Frontal cortex (tissue), 3 donors: ENCODE measurements at regions not wholly inside any gene's neighbourhood (a gene's known extent, or its start where the extent isn't known, plus 50 kb on each side); places are given as distances from the start of the nearest gene placed in this dataset.
"Not testable (repeated sequence)": the region's sequence is repeated elsewhere in the genome, so short reads cannot be mapped to it uniquely, and the experiment has no call there.

ENCODE experiments used
- DNase-seq, 2 donors: peaks; one replicate each; pipeline ENCODE4 v3.0.0; 2012; ENCODE audit warnings: low spot score in 2 of 2
- FAIRE-seq: peaks from 2 replicates; lab custom pipeline; 2012; peaks lifted over from hg19 to GRCh38; lab: Jason Lieb, UNC
- donor health status: control.
- donor health status: control.
- donor health status: control.

DNA sequence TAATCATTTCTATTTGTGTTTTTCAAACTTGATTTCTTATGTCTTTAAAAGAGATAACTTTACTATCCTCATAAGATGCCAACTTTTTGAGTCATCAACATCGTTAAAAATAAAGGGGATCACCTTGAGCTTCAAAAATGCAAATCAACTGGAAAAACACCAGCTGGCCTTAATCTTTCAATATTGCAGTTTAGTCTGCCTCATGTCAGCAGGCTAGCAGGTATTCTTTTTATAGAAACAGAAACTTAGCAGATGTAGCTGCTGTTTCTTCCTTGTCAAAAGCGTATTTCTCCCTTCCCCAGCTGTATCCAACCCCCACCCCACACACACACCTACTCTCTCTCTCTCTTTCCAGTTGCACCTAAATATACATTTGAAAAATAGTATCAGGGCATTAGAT, 154.1 kb upstream of the ZNF804A start:
- DNase-seq (no peak), FAIRE-seq (no peak)

DNA sequence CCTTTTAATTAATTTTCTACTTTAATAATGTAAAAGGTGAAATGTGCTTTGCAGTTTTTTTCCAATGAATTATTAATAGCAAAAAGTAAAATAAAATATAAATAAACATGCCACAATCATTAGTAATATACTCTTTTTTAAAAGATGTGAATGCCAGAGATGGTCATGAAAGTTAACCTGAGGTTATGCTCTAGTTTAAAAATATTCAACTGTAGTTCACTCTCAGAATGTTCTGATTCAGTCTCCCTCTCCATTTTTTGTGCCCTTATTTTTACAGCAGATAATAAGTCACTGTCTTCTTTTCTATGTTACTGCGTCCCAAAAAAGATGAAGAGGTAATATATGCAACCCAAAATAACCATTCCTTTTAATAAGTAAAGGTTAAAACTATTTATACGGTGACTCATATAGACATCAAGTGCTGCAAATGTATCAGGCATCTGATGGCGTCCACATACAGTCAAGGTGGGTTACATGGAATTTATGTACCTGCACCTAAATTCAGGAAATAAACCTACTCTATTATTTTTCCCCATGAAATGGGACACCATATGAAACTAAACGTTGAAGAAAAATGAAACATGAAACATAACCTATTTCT, 153.6 kb upstream of the ZNF804A start:
- FAIRE-seq (no peak), DNase-seq (no peak)

- FAIRE-seq (no peak), DNase-seq (no peak)
Measured at GRCh38 chr2:184449760-184450159, 148.6 kb upstream of the ZNF804A start.

DNA sequence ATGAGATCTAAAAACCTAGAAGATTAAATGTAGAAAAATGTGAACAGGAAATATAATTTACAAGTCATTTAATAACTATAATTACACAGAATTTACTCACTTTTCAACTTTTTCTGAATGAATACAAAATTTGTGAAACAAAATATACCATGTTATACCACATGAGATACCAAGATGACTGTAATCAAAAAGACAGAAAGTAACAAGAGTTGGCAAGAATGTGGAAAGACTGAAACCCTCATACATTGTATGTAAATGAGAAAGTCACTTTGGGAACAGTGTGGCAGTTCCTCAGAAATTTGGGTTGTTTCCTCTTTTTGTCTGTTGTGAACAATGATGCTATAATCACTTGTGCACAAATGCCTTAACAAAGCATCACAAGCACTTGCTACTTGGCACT, 145.4 kb upstream of the ZNF804A start:
- DNase-seq (no peak), FAIRE-seq (no peak)

GRCh38 chr2:184455624-184456023, 142.7 kb upstream of the ZNF804A start:
- no peak for FAIRE-seq
- no peak for DNase-seq

GRCh38 chr2:184456693-184457092, 141.6 kb upstream of the ZNF804A start:
- not testable (repeated sequence) for DNase-seq, FAIRE-seq

GRCh38 chr2:184463102-184463865, 135.0 kb upstream of the ZNF804A start:
- FAIRE-seq (no peak), DNase-seq (no peak)

- DNase-seq (no peak), FAIRE-seq (no peak)
Measured at GRCh38 chr2:184463866-184464248, 134.5 kb upstream of the ZNF804A start.

DNA sequence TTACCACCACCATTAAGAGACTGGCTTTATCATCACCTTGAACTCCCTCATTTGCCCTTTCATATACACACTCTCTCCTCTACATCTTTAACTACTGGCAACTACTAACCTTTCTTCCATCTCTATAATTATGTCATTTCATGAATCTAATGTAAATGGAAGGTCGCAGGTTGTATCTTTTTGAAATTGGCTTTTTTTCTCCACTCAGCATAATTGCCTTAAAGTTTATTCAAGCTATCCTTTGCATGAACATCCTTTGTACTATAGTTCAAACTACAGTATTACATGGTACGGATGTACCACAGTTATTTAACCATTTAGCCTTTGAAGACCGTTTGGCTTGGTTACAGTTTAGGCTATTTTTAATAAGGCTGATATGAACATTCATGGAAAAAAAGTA, 129.5 kb upstream of the ZNF804A start:
- DNase-seq: no peak
- no peak for FAIRE-seq

- DNase-seq: no peak
- FAIRE-seq: no peak
Measured at GRCh38 chr2:184472481-184472880, 125.8 kb upstream of the ZNF804A start.

- DNase-seq (no peak), FAIRE-seq (no peak)
Measured at GRCh38 chr2:184481865-184482264, 116.5 kb upstream of the ZNF804A start.

DNA sequence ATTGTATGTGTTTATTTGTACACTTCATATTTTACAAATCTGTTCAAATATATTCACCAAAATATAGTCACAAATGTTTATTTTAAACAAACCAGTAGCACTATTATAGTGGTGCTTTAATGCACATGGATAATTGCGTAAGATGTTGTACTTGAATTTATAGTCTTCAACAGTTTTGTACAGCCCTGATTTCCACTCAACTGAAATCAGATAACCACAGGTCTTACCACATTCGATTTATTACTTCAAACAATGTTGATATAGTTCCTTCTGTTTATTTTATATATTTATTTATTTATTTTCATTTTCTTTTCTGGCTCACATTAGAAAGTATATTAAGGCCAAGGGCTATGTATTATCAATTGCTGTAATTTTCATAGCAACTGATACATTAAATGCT, 99.4 kb upstream of the ZNF804A start:
- DNase-seq (no peak), FAIRE-seq (no peak)

DNA sequence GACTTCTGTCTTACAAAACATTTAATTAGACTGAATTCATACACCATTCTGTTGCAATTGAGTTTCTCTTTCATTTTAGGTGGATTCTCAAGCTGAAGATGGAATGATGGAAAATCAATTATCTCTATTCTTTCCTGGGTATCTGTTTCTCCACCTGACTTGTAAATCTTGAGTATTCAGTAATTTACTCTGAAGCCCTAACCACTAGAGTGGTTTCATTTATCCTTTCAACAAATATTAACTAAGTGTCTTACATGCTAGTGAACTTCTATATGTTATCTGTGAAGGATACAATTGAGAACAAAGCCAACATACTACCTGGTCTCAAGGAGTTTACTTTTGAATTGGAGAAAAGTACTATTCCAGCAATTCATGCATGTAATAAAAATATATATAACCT, 94.1 kb upstream of the ZNF804A start:
- FAIRE-seq (no peak), DNase-seq (no peak)

DNA sequence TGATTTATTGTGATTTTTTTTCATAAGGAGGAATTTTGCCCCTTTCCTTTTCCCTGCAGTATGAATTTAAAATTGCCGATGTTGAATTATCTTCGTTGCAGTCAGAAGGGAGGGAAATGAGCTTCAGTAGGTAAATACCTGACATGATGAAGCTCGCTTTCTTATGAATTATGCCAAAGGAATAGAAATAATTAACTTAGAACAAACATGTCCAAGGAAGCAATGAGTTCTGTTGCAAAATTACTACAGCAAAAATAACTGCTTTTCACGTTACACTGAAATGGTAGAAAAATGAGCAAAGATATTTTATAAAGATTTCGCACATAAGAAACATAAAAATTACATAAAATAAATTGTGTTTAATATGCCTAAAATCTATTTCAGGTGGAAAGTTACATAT, 91.1 kb upstream of the ZNF804A start:
- no peak for FAIRE-seq
- no peak for DNase-seq

- DNase-seq (no peak), FAIRE-seq (no peak)
Measured at GRCh38 chr2:184517402-184517801, 80.9 kb upstream of the ZNF804A start.

GRCh38 chr2:184520441-184520840, 77.9 kb upstream of the ZNF804A start:
- DNase-seq (no peak), FAIRE-seq (no peak)

DNA sequence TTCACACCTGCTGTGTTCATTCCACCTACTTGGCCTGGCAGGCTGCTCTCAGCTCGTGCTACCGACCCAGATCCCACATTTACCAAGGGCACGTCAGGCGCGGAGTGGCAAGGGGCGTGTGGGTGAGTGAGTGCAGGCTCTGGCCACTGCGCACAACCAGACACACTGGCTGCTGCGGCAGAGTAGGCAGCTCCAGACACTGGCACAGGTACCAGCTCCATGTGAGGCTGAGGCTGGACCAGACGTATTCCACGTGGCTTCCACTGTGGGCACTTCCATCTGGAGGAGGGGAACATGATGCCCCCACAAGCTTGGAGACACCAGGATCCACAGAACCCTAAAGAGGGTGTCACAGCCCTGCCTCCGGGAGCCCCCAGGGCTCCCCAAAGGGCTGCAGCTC, 74.6 kb upstream of the ZNF804A start:
- no peak for FAIRE-seq

DNA sequence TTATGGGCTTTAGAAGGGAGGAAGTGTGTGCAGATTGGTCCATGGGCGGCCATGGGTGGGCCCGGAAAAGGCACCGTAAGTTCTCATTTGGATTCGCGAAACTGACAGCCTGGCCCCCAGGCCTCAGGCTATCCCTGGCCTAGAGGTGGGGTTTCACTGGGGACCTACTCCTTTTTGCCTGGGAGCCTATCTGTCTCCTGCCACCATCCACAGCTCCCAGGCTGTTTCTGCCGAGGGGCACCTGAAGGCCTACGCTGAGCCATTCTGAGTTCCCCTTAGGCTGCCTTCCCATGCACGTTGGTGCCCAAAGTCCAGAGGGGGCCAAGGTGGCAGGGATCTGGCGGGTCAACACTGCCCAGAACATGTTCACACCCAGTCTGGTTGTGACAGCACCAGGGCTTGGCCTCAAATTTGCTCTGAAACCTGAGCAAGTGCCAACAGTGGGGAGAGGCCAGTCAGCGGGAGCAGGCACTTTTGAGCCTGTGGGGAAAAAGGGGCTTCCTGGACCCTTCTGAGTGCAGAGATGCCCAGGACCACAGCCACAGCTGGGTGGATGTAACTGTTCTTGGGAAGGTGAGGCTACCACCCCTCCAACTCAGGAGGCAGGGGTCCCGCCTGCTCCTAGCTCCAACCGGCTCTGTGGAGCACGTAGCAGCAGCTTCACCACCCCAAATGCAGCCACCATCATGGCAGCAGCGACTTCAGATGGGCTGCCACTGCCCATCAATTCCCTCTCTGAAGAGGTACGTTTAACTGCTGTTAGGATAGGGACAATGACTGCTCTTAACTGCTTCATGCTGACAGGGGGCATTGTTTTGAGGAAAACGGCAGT, 73.6 kb upstream of the ZNF804A start:
- no peak for FAIRE-seq
- DNase-seq: no peak

More for the DNA sequence above, 74.6 kb upstream of the ZNF804A start:
- DNase-seq: no peak

DNA sequence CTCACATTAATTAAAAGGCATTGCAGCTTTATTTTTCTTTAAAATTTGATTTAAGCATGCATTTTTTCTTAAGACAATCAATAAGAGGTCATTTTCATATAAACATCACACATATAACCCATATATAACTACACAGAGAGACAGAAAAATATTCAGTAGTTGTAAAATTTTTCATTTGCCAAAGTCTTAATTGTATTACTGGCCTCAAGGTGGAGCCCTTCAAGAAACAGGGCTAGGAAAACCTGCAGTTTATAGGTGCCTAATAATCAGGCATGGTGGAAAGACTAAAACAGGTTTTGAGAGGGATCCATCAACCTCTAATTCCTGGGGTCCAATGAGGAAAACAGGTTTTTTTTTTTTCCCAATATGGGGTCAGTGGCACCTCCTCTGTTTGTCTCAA, 71.3 kb upstream of the ZNF804A start:
- DNase-seq (no peak), FAIRE-seq (no peak)

DNA sequence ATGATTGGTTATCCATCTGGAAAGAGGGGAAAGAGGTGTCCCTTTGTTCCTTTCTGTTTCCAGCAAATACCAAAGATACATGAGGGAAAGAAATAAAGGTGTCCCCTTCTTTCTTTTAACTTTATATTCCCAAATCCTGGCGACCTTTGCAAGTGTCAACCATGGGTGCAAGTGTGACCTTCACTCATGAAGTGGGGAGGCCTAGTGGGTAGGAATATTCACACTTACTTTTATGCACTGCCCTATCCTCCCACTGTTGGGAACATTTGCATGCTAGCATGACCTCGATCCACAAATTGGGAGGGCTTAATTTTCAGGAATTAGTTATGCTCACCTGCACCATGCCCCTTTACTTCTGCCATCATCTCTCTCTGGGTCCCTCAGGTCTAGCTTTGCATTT, 70.2 kb upstream of the ZNF804A start:
- DNase-seq (no peak), FAIRE-seq (no peak)

GRCh38 chr2:184530239-184530638, 68.1 kb upstream of the ZNF804A start:
- FAIRE-seq: no peak
- no peak for DNase-seq
